CD8-positive, alpha-beta memory T cell (primary cell): ENCODE measurements at regions not wholly inside any gene's neighbourhood (a gene's known extent, or its start where the extent isn't known, plus 50 kb on each side); places are given as distances from the start of the nearest gene placed in this dataset.

Experiments used
- CTCF ChIA-PET: fragments of 350-600 bp; sonication (Branson Sonifier 250); formaldehyde crosslinking; loops from one replicate; lab custom pipeline; 2021; ENCODE audit warnings: antibody characterized with exemption; lab: Charles Lee
- POLR2A ChIA-PET: fragments of 350-600 bp; sonication (Branson Sonifier 250); formaldehyde crosslinking; loops from one replicate; lab custom pipeline; 2021; ENCODE audit warnings: antibody characterized with exemption; lab: Charles Lee
- DNase-seq, 5 donors: peaks; one replicate each; pipeline versions ENCODE4 v3.0.0 to v3.0.0-alpha.2; 2020 to 2022; ENCODE audit warnings: mixed read lengths in 1 of 5
- H3K27ac ChIP-seq: one replicate; pipeline ENCODE4 v1.7.0; 2013; ENCODE audit warnings: low read depth, mild to moderate bottlenecking, low read length, moderate library complexity
- H3K27me3 ChIP-seq: 2 replicates; pipeline ENCODE4 v1.7.0; 2013; ENCODE audit warnings: low read length, mild to moderate bottlenecking; ENCODE audit not compliant: insufficient read depth, poor library complexity, severe bottlenecking
- H3K36me3 ChIP-seq: 2 replicates; pipeline ENCODE4 v1.7.0; 2013; ENCODE audit warnings: mild to moderate bottlenecking, low read length, moderate library complexity; ENCODE audit not compliant: insufficient read depth
- H3K4me1 ChIP-seq: 2 replicates; pipeline ENCODE4 v1.7.0; 2013; ENCODE audit warnings: mild to moderate bottlenecking, low read length, moderate library complexity; ENCODE audit not compliant: insufficient read depth
- H3K4me3 ChIP-seq: 2 replicates; pipeline ENCODE4 v1.7.0; 2013; ENCODE audit warnings: mild to moderate bottlenecking, low read length
- H3K9me3 ChIP-seq: 2 replicates; pipeline ENCODE4 v1.7.0; 2013; ENCODE audit warnings: mild to moderate bottlenecking, low read length
- H3K27ac Mint-ChIP-seq, 8 donors: one replicate each; pipeline ENCODE4 v1.8.0; 2020 to 2021; ENCODE audit warnings: mixed read lengths in 8 of 8, mild to moderate bottlenecking in 6 of 8, inconsistent platforms in 3 of 8, moderate library complexity in 3 of 8
- H3K27me3 Mint-ChIP-seq, 2 donors: one replicate each; pipeline ENCODE4 v1.8.0; 2020 to 2021; ENCODE audit warnings: mixed read lengths in 2 of 2, mild to moderate bottlenecking in 1 of 2, moderate library complexity in 1 of 2
- H3K36me3 Mint-ChIP-seq, 3 donors: one replicate each; pipeline ENCODE4 v1.8.0; 2020 to 2021; ENCODE audit warnings: mixed read lengths in 3 of 3, inconsistent platforms in 1 of 3, mild to moderate bottlenecking in 1 of 3
- H3K4me1 Mint-ChIP-seq, 3 donors: one replicate each; pipeline ENCODE4 v1.8.0; 2020 to 2021; ENCODE audit warnings: mixed read lengths in 3 of 3, inconsistent platforms in 1 of 3, mild to moderate bottlenecking in 1 of 3
- H3K4me3 Mint-ChIP-seq, 7 donors: one replicate each; pipeline ENCODE4 v1.8.0; 2020 to 2021; ENCODE audit warnings: mixed read lengths in 7 of 7, mild to moderate bottlenecking in 6 of 7, moderate library complexity in 4 of 7, inconsistent platforms in 2 of 7
- H3K9me3 Mint-ChIP-seq, 5 donors: one replicate each; pipeline ENCODE4 v1.8.0; 2020 to 2022; ENCODE audit warnings: mixed read lengths in 5 of 5, mild to moderate bottlenecking in 3 of 5, moderate library complexity in 2 of 5, inconsistent platforms in 1 of 5

- Histone ChIP-seq H3K4me1 (no peaks in the 10 kb centered on the region), H3K9me3 (no peaks in the 10 kb centered on the region), H3K27me3 (no peaks in the 10 kb centered on the region), H3K27ac (no peak overlapping the region), H3K36me3 (no peaks in the 10 kb centered on the region), H3K4me3 (no peak overlapping the region)
- Mint-ChIP-seq H3K36me3 (no peaks in the 10 kb centered on the region), H3K27me3 (no peaks in the 10 kb centered on the region), H3K27ac (no peak overlapping the region), H3K4me3 (no peak overlapping the region), H3K9me3 (no peaks in the 10 kb centered on the region), H3K4me1 (no peaks in the 10 kb centered on the region)
- ChIA-PET CTCF (no interaction called here), POLR2A (no interaction called here)
- no peak for DNase-seq
Measured at GRCh38 chr10:80896076-80896475, 358.4 kb downstream of the SH2D4B start.

GRCh38 chr10:80896959-80897358, 359.3 kb downstream of the SH2D4B start:
- no peaks in the 10 kb centered on the region for H3K4me1 ChIP-seq
- H3K4me1 Mint-ChIP-seq: no peaks in the 10 kb centered on the region
- no peaks in the 10 kb centered on the region for H3K27me3 Mint-ChIP-seq
- H3K36me3 ChIP-seq: no peaks in the 10 kb centered on the region
- H3K9me3 ChIP-seq: no peaks in the 10 kb centered on the region
- H3K4me3 Mint-ChIP-seq: no peak overlapping the region
- peaks cover 0 to 2% (median 0%) of the 10 kb centered on the region in 5 donors for H3K9me3 Mint-ChIP-seq
- H3K27me3 ChIP-seq: no peaks in the 10 kb centered on the region
- H3K27ac Mint-ChIP-seq: no peak overlapping the region
- POLR2A ChIA-PET: no interaction called here
- CTCF ChIA-PET: no interaction called here
- no peaks in the 10 kb centered on the region for H3K36me3 Mint-ChIP-seq
- DNase-seq: no peak
- no peak overlapping the region for H3K4me3 ChIP-seq
- H3K27ac ChIP-seq: no peak overlapping the region

GRCh38 chr10:80900661-80901060, 363.0 kb downstream of the SH2D4B start:
- Mint-ChIP-seq H3K4me1 (no peaks in the 10 kb centered on the region), H3K36me3 (no peaks in the 10 kb centered on the region), H3K27me3 (no peaks in the 10 kb centered on the region), H3K27ac (no peak overlapping the region), H3K4me3 (no peak overlapping the region), H3K9me3 (peaks cover 0 to 2% (median 0%) of the 10 kb centered on the region in 5 donors)
- POLR2A ChIA-PET: no interaction called here
- no peaks in the 10 kb centered on the region for H3K36me3 ChIP-seq
- H3K4me1 ChIP-seq: no peaks in the 10 kb centered on the region
- no peak overlapping the region for H3K27ac ChIP-seq
- CTCF ChIA-PET: no interaction called here
- no peaks in the 10 kb centered on the region for H3K27me3 ChIP-seq
- no peak overlapping the region for H3K4me3 ChIP-seq
- H3K9me3 ChIP-seq: no peaks in the 10 kb centered on the region
- no peak for DNase-seq

GRCh38 chr10:80908611-80909010, 370.9 kb downstream of the SH2D4B start:
- Histone ChIP-seq H3K27ac (no peak overlapping the region), H3K4me3 (no peak overlapping the region), H3K36me3 (no peaks in the 10 kb centered on the region), H3K9me3 (no peaks in the 10 kb centered on the region), H3K27me3 (no peaks in the 10 kb centered on the region), H3K4me1 (no peaks in the 10 kb centered on the region)
- no peaks in the 10 kb centered on the region for H3K4me1 Mint-ChIP-seq
- no peak for DNase-seq
- POLR2A ChIA-PET: no interaction called here
- no peaks in the 10 kb centered on the region for H3K36me3 Mint-ChIP-seq
- H3K9me3 Mint-ChIP-seq: no peaks in the 10 kb centered on the region
- H3K27me3 Mint-ChIP-seq: no peaks in the 10 kb centered on the region
- H3K27ac Mint-ChIP-seq: no peak overlapping the region
- CTCF ChIA-PET: no interaction called here
- no peak overlapping the region for H3K4me3 Mint-ChIP-seq

- ChIA-PET CTCF (no interaction called here), POLR2A (no interaction called here)
- no peak overlapping the region for H3K4me3 Mint-ChIP-seq
- Histone ChIP-seq H3K36me3 (no peaks in the 10 kb centered on the region), H3K27me3 (no peaks in the 10 kb centered on the region), H3K4me3 (no peak overlapping the region), H3K4me1 (no peaks in the 10 kb centered on the region), H3K27ac (no peak overlapping the region), H3K9me3 (no peaks in the 10 kb centered on the region)
- no peak overlapping the region for H3K27ac Mint-ChIP-seq
- no peak for DNase-seq
- H3K27me3 Mint-ChIP-seq: no peaks in the 10 kb centered on the region
- no peaks in the 10 kb centered on the region for H3K9me3 Mint-ChIP-seq
- H3K4me1 Mint-ChIP-seq: no peaks in the 10 kb centered on the region
- no peaks in the 10 kb centered on the region for H3K36me3 Mint-ChIP-seq
Measured at GRCh38 chr10:80909254-80909653, 371.6 kb downstream of the SH2D4B start.

- no peaks in the 10 kb centered on the region for H3K4me1 Mint-ChIP-seq
- no peaks in the 10 kb centered on the region for H3K9me3 Mint-ChIP-seq
- DNase-seq: no peak
- peaks cover 2 to 4% of the 10 kb centered on the region in 2 donors for H3K27me3 Mint-ChIP-seq
- Histone ChIP-seq H3K27ac (no peak overlapping the region), H3K36me3 (no peaks in the 10 kb centered on the region), H3K4me1 (no peaks in the 10 kb centered on the region), H3K27me3 (no peaks in the 10 kb centered on the region), H3K9me3 (no peaks in the 10 kb centered on the region), H3K4me3 (no peak overlapping the region)
- H3K4me3 Mint-ChIP-seq: no peak overlapping the region
- H3K27ac Mint-ChIP-seq: no peak overlapping the region
- ChIA-PET POLR2A (no interaction called here), CTCF (no interaction called here)
- no peaks in the 10 kb centered on the region for H3K36me3 Mint-ChIP-seq
Measured at GRCh38 chr10:80917636-80918035, 379.9 kb downstream of the SH2D4B start.

GRCh38 chr10:80921032-80921431, 383.3 kb downstream of the SH2D4B start:
- H3K27me3 ChIP-seq: no peaks in the 10 kb centered on the region
- no peak for DNase-seq
- Mint-ChIP-seq H3K4me3 (no peak overlapping the region), H3K9me3 (no peaks in the 10 kb centered on the region), H3K36me3 (no peaks in the 10 kb centered on the region), H3K4me1 (no peaks in the 10 kb centered on the region), H3K27ac (no peak overlapping the region), H3K27me3 (peaks cover 2 to 4% of the 10 kb centered on the region in 2 donors)
- ChIA-PET CTCF (no interaction called here), POLR2A (no interaction called here)
- no peaks in the 10 kb centered on the region for H3K4me1 ChIP-seq
- no peak overlapping the region for H3K27ac ChIP-seq
- no peak overlapping the region for H3K4me3 ChIP-seq
- no peaks in the 10 kb centered on the region for H3K9me3 ChIP-seq
- H3K36me3 ChIP-seq: no peaks in the 10 kb centered on the region

- no peak overlapping the region for H3K4me3 Mint-ChIP-seq
Measured at GRCh38 chr10:80924063-80924952, 386.6 kb downstream of the SH2D4B start.

More at GRCh38 chr10:80924063-80924952, 386.6 kb downstream of the SH2D4B start:
- H3K9me3 Mint-ChIP-seq: peaks cover 0 to 12% (median 5%) of the 10 kb centered on the region in 5 donors
- no peak overlapping the region for H3K27ac Mint-ChIP-seq
- Histone ChIP-seq H3K4me3 (no peak overlapping the region), H3K27me3 (no peaks in the 10 kb centered on the region), H3K27ac (no peak overlapping the region), H3K36me3 (no peaks in the 10 kb centered on the region), H3K4me1 (no peaks in the 10 kb centered on the region), H3K9me3 (no peaks in the 10 kb centered on the region)
- ChIA-PET CTCF (interaction anchor here (1.2 kb wide), 1 partner anchor 544 kb away, joined by 4 read pairs; no protein-coding TSS in a partner anchor), POLR2A (no interaction called here)
- H3K27me3 Mint-ChIP-seq: peaks cover 0 to 6% of the 10 kb centered on the region in 2 donors
- H3K36me3 Mint-ChIP-seq: no peaks in the 10 kb centered on the region
- no peak for DNase-seq
- no peaks in the 10 kb centered on the region for H3K4me1 Mint-ChIP-seq
